Liver (tissue), 8 donors: ENCODE measurements at regions not wholly inside any gene's neighbourhood (a gene's known extent, or its start where the extent isn't known, plus 50 kb on each side); places are given as distances from the start of the nearest gene placed in this dataset.

ENCODE experiments used
- DNase-seq: peaks from one replicate; pipeline ENCODE4 v3.0.0-alpha.2; 2017; ENCODE audit warnings: low spot score
- H3K27ac ChIP-seq, 2 donors: one replicate each; pipeline ENCODE4 v1.7.0; 2013; ENCODE audit warnings: inconsistent platforms in 2 of 2, low read length in 2 of 2, control low read depth in 1 of 2, low read depth in 1 of 2, mild to moderate bottlenecking in 1 of 2
- H3K27me3 ChIP-seq, 4 donors: one replicate each; pipeline versions ENCODE4 v1.6.1 to v1.7.0; 2013; ENCODE audit warnings: low read length in 3 of 4, inconsistent platforms in 1 of 4, mild to moderate bottlenecking in 1 of 4, moderate library complexity in 1 of 4; ENCODE audit not compliant: control insufficient read depth in 4 of 4, insufficient read depth in 4 of 4
- H3K36me3 ChIP-seq, 4 donors: one replicate each; pipeline versions ENCODE4 v1.6.1 to v1.7.0; 2013; ENCODE audit warnings: low read length in 3 of 4, mild to moderate bottlenecking in 3 of 4, low read depth in 1 of 4, moderate library complexity in 1 of 4; ENCODE audit not compliant: control insufficient read depth in 4 of 4, insufficient read depth in 3 of 4
- H3K4me1 ChIP-seq, 4 donors: one replicate each; pipeline versions ENCODE4 v1.6.1 to v1.7.0; 2013; ENCODE audit warnings: low read length in 3 of 4, mild to moderate bottlenecking in 3 of 4, moderate library complexity in 1 of 4; ENCODE audit not compliant: control insufficient read depth in 4 of 4, insufficient read depth in 4 of 4
- H3K4me3 ChIP-seq, 3 donors: one replicate each; pipeline versions ENCODE4 v1.6.1 to v1.7.0; 2013; ENCODE audit warnings: low read length in 3 of 3, control low read depth in 1 of 3, low read depth in 1 of 3, mild to moderate bottlenecking in 1 of 3
- H3K9ac ChIP-seq, 2 donors: one replicate each; pipeline ENCODE4 v1.7.0; 2013; ENCODE audit warnings: low read length in 2 of 2, mild to moderate bottlenecking in 2 of 2, moderate library complexity in 2 of 2, control low read depth in 1 of 2, low read depth in 1 of 2
- H3K9me3 ChIP-seq, 4 donors: one replicate each; pipeline versions ENCODE4 v1.6.1 to v1.7.0; 2013; ENCODE audit warnings: low read length in 3 of 4; ENCODE audit not compliant: control insufficient read depth in 4 of 4
- ATF3 ChIP-seq: IDR thresholded peaks from 2 replicates; pipeline ENCODE4 v1.6.1; 2016; ENCODE audit warnings: antibody characterized with exemption
- CTCF ChIP-seq: fragments of 150-350 bp; IDR thresholded peaks from 2 replicates; pipeline ENCODE4 v1.5.1; 2017; ENCODE audit warnings: improper control_type of control experiment, low read depth, low read length; ENCODE audit not compliant: missing input control
- EGR1 ChIP-seq, 2 donors: IDR thresholded peaks; 2 replicates each; pipeline ENCODE4 v1.6.1; 2016 to 2018; ENCODE audit warnings: antibody characterized with exemption in 2 of 2, low read depth in 2 of 2
- FOXA1 ChIP-seq: IDR thresholded peaks from 2 replicates; pipeline ENCODE4 v1.6.1; 2016; ENCODE audit warnings: antibody characterized with exemption
- FOXA2 ChIP-seq: IDR thresholded peaks from 2 replicates; pipeline ENCODE4 v1.6.1; 2016; ENCODE audit warnings: antibody characterized with exemption
- GABPA ChIP-seq, 2 donors: IDR thresholded peaks in 1 of 2; conservative IDR thresholded peaks in 1 of 2; 2 replicates each; pipeline ENCODE4 v1.6.1; 2016; ENCODE audit warnings: antibody characterized with exemption in 2 of 2, mild to moderate bottlenecking in 1 of 2, moderate library complexity in 1 of 2
- HNF4A ChIP-seq, 2 donors: conservative IDR thresholded peaks; 2 replicates each; pipeline ENCODE4 v1.6.1; 2016; ENCODE audit warnings: antibody characterized with exemption in 2 of 2, mild to moderate bottlenecking in 2 of 2
- HNF4G ChIP-seq: IDR thresholded peaks from 2 replicates; pipeline ENCODE4 v1.6.1; 2016; ENCODE audit warnings: antibody characterized with exemption
- JUND ChIP-seq, 2 donors: IDR thresholded peaks; 2 replicates each; pipeline ENCODE4 v1.6.1; 2016; ENCODE audit warnings: antibody characterized with exemption in 2 of 2
- NR2F2 ChIP-seq: IDR thresholded peaks from 2 replicates; pipeline ENCODE4 v1.6.1; 2016; ENCODE audit warnings: antibody characterized with exemption
- RAD21 ChIP-seq, 2 donors: IDR thresholded peaks; 2 replicates each; pipeline ENCODE4 v1.6.1; 2016; ENCODE audit warnings: antibody characterized with exemption in 2 of 2, mild to moderate bottlenecking in 2 of 2
- RXRA ChIP-seq, 2 donors: IDR thresholded peaks; 2 replicates each; pipeline ENCODE4 v1.6.1; 2017 to 2018; ENCODE audit warnings: antibody characterized with exemption in 2 of 2, mild to moderate bottlenecking in 1 of 2
- SP1 ChIP-seq: IDR thresholded peaks from 2 replicates; pipeline ENCODE4 v1.6.1; 2018; ENCODE audit warnings: antibody characterized with exemption, mild to moderate bottlenecking
- TAF1 ChIP-seq: conservative IDR thresholded peaks from 2 replicates; pipeline ENCODE4 v1.6.1; 2016; ENCODE audit warnings: antibody characterized with exemption, mild to moderate bottlenecking
- YY1 ChIP-seq: IDR thresholded peaks from 2 replicates; pipeline ENCODE4 v1.6.1; 2016; ENCODE audit warnings: antibody characterized with exemption, mild to moderate bottlenecking
- ZBTB33 ChIP-seq: IDR thresholded peaks from 2 replicates; pipeline ENCODE4 v1.6.1; 2016; ENCODE audit warnings: antibody characterized with exemption
- WGBS: extraction: QIAGEN DNeasy Blood & Tissue Kit; methylation state at CpG from one replicate; pipeline ENCODE4 v1.1.7; 2013; 5-methylcytosine and 5-hydroxymethylcytosine counted together
- TF ChIP-seq, protein P1 (sequence below): IDR thresholded peaks from 2 replicates; pipeline ENCODE4 v1.6.1; 2016; ENCODE audit warnings: antibody characterized with exemption
- TF ChIP-seq, protein P2 (sequence below): IDR thresholded peaks from 2 replicates; pipeline ENCODE4 v1.6.1; 2016; ENCODE audit warnings: antibody characterized with exemption, mild to moderate bottlenecking
- donor health status: healthy.
- donor health status: healthy.
- donor health status: healthy.
- donor health status: healthy.
- donor health status: healthy.

- TF ChIP-seq, protein P1, sequence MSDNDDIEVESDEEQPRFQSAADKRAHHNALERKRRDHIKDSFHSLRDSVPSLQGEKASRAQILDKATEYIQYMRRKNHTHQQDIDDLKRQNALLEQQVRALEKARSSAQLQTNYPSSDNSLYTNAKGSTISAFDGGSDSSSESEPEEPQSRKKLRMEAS, result no peak
These were observed 88.2 kb upstream of the TECRL start (continued) for GRCh38 chr4:64497491-64497890.

GRCh38 chr4:64495946-64496345, 86.7 kb upstream of the TECRL start:
- peaks cover 0 to 2% (median 0%) of the 10 kb centered on the region in 4 donors for H3K27me3 ChIP-seq
- H3K4me1 ChIP-seq, result no peaks in the 10 kb centered on the region
- no peak for TF ChIP-seq HNF4A (conservative IDR thresholded peaks at IDR 0.05)
- TF ChIP-seq, protein P1, result no peak
- no peak for TF ChIP-seq CTCF
- TF ChIP-seq FOXA2, result no peak
- TF ChIP-seq SP1, result no peak
- no peak for TF ChIP-seq RAD21 (IDR thresholded peaks at IDR 0.05)
- TF ChIP-seq NR2F2, result no peak
- no peak for TF ChIP-seq RXRA (IDR thresholded peaks at IDR 0.05)
- TF ChIP-seq GABPA (IDR thresholded peaks at IDR 0.05 in 1 of 2, conservative IDR thresholded peaks at IDR 0.05 in 1 of 2), result no peak
- no peak for TF ChIP-seq EGR1 (IDR thresholded peaks at IDR 0.05; ENCODE audit: low read depth in 2 of 2)
- no peak for TF ChIP-seq FOXA1
- no peak for TF ChIP-seq TAF1
- TF ChIP-seq YY1, result no peak
- TF ChIP-seq JUND (IDR thresholded peaks at IDR 0.05), result no peak
- TF ChIP-seq ATF3, result no peak
- TF ChIP-seq ZBTB33, result no peak
- TF ChIP-seq, protein P2, sequence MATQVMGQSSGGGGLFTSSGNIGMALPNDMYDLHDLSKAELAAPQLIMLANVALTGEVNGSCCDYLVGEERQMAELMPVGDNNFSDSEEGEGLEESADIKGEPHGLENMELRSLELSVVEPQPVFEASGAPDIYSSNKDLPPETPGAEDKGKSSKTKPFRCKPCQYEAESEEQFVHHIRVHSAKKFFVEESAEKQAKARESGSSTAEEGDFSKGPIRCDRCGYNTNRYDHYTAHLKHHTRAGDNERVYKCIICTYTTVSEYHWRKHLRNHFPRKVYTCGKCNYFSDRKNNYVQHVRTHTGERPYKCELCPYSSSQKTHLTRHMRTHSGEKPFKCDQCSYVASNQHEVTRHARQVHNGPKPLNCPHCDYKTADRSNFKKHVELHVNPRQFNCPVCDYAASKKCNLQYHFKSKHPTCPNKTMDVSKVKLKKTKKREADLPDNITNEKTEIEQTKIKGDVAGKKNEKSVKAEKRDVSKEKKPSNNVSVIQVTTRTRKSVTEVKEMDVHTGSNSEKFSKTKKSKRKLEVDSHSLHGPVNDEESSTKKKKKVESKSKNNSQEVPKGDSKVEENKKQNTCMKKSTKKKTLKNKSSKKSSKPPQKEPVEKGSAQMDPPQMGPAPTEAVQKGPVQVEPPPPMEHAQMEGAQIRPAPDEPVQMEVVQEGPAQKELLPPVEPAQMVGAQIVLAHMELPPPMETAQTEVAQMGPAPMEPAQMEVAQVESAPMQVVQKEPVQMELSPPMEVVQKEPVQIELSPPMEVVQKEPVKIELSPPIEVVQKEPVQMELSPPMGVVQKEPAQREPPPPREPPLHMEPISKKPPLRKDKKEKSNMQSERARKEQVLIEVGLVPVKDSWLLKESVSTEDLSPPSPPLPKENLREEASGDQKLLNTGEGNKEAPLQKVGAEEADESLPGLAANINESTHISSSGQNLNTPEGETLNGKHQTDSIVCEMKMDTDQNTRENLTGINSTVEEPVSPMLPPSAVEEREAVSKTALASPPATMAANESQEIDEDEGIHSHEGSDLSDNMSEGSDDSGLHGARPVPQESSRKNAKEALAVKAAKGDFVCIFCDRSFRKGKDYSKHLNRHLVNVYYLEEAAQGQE, result no peak
- no peak for TF ChIP-seq HNF4G
- WGBS, result 72% methylated on average over 1 of the region's 1 CpG
- DNase-seq, result no peak
- H3K27ac ChIP-seq, result no peak overlapping the region
- H3K36me3 ChIP-seq, result no peaks in the 10 kb centered on the region
- no peak overlapping the region for H3K9ac ChIP-seq
- no peak overlapping the region for H3K4me3 ChIP-seq
- no peaks in the 10 kb centered on the region for H3K9me3 ChIP-seq
